SK-N-SH (cell line): ENCODE measurements at regions not wholly inside any gene's neighbourhood (a gene's known extent, or its start where the extent isn't known, plus 50 kb on each side); places are given as distances from the start of the nearest gene placed in this dataset.
A peak's percentile ranks its signal among the peaks of the same experiment; 100 is the strongest.

Experiments
- CTCF ChIP-seq: fragments of 200-600 bp; sonication (generic); IDR thresholded peaks from 2 replicates; pipeline ENCODE4 v1.6.1; 2017; ENCODE audit warnings: antibody characterized with exemption, mild to moderate bottlenecking, moderate library complexity
- RFX5 ChIP-seq: IDR thresholded peaks from 2 replicates; pipeline ENCODE4 v1.6.1; 2012; ENCODE audit warnings: mild to moderate bottlenecking, improper control_type of control experiment, low read length

GRCh38 chr18:55096263-55096951, 137.1 kb upstream of the CCDC68 start:
- TF ChIP-seq CTCF (peak; percentile 64), RFX5 (no peak)
